ENCODE measurements at regions not wholly inside any gene's neighbourhood (a gene's known extent, or its start where the extent isn't known, plus 50 kb on each side); places are given as distances from the start of the nearest gene placed in this dataset.
"Not testable (repeated sequence)": the region's sequence is repeated elsewhere in the genome, so short reads cannot be mapped to it uniquely, and the experiment has no call there.

DNA sequence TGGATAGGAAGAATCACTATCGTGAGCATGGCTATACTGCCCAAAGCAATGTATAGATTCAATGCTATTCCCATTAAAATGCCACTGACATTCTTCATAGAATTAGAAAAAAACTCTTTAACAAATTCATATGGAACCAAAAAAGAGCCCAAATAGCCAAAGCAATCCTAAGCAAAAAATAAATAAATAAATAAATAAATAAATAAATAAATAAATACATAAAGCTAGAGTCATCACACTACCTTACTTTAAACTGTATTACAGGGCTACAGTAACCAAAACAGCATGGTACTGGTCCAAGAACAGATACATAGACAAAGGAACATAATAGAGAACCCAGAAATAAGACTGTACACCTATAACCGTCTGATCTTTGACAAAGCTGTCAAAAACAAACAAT lies 180.4 kb upstream of the CDKN2B start:
- Histone ChIP-seq H3K27ac (ENCODE audit: low read depth, low read length) (no peak overlapping the region), H3K79me2 (ENCODE audit: insufficient read depth, low read length) (no peaks in the 10 kb centered on the region), H3K9me3 (ENCODE audit: control insufficient read depth in 1 of 2, insufficient read depth in 1 of 2, low read depth in 1 of 2, low read length in 2 of 2) (no peaks in the 10 kb centered on the region), H3K9ac (ENCODE audit: low read length) (no peak overlapping the region), H3K27me3 (ENCODE audit: insufficient read depth, low read length) (no peaks in the 10 kb centered on the region), H3K4me2 (ENCODE audit: low read length) (no peak overlapping the region), H3K4me1 (ENCODE audit: control insufficient read depth in 1 of 2, insufficient read depth in 2 of 2, low read length in 2 of 2) (no peaks in the 10 kb centered on the region), H3K4me3 (replicated peaks in 1 of 2; ENCODE audit: low read depth in 1 of 2, low read length in 2 of 2) (no peak overlapping the region), H3K9me2 (ENCODE audit: insufficient read depth) (no peaks in the 10 kb centered on the region), H2AFZ (ENCODE audit: low read depth, low read length, poor library complexity, severe bottlenecking) (no peak overlapping the region), H3K36me3 (ENCODE audit: control insufficient read depth in 1 of 2, insufficient read depth in 2 of 2, low read length in 2 of 2) (no peaks in the 10 kb centered on the region), H4K20me1 (ENCODE audit: insufficient read depth) (no peaks in the 10 kb centered on the region)
- DNase-seq (ENCODE audit: low read depth, low spot score) (no peak), ATAC-seq (no peak)
- TF ChIP-seq EZH2phosphoT487 (IDR thresholded peaks at IDR 0.05; ENCODE audit: borderline replicate concordance) (no peak), CBX3 (IDR thresholded peaks at IDR 0.05; ENCODE audit: low read depth) (no peak), ZNF274 (IDR thresholded peaks at IDR 0.05; ENCODE audit: low read depth, low read length) (no peak), FOSL1 (IDR thresholded peaks at IDR 0.05; ENCODE audit: low read depth) (no peak), EGR1 (IDR thresholded peaks at IDR 0.05; ENCODE audit: low read depth) (no peak), SIN3A (IDR thresholded peaks at IDR 0.05; ENCODE audit: low read depth) (no peak), YY1 (IDR thresholded peaks at IDR 0.05; ENCODE audit: extremely low read depth, insufficient replicate concordance, low read depth, low read length) (no peak), EZH2 (IDR thresholded peaks at IDR 0.05) (no peak), CEBPB (IDR thresholded peaks at IDR 0.05; ENCODE audit: low read depth) (no peak), SP1 (IDR thresholded peaks at IDR 0.05; ENCODE audit: low read depth) (no peak), RAD21 (IDR thresholded peaks at IDR 0.05; ENCODE audit: low read depth) (no peak), MAX (IDR thresholded peaks at IDR 0.05) (no peak), TCF7L2 (IDR thresholded peaks at IDR 0.05; ENCODE audit: borderline replicate concordance, extremely low read depth, insufficient read depth, insufficient read length) (no peak), POLR2AphosphoS5 (IDR thresholded peaks at IDR 0.05; ENCODE audit: low read depth, low read length) (no peak), ATF3 (IDR thresholded peaks at IDR 0.05) (no peak), SRF (IDR thresholded peaks at IDR 0.05; ENCODE audit: low read depth) (no peak), POLR2A (IDR thresholded peaks at IDR 0.05; ENCODE audit: borderline replicate concordance, extremely low read depth, insufficient read depth, insufficient read length) (no peak)
- TF ChIP-seq, protein P1, sequence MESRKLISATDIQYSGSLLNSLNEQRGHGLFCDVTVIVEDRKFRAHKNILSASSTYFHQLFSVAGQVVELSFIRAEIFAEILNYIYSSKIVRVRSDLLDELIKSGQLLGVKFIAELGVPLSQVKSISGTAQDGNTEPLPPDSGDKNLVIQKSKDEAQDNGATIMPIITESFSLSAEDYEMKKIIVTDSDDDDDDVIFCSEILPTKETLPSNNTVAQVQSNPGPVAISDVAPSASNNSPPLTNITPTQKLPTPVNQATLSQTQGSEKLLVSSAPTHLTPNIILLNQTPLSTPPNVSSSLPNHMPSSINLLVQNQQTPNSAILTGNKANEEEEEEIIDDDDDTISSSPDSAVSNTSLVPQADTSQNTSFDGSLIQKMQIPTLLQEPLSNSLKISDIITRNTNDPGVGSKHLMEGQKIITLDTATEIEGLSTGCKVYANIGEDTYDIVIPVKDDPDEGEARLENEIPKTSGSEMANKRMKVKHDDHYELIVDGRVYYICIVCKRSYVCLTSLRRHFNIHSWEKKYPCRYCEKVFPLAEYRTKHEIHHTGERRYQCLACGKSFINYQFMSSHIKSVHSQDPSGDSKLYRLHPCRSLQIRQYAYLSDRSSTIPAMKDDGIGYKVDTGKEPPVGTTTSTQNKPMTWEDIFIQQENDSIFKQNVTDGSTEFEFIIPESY (IDR thresholded peaks at IDR 0.05; ENCODE audit: extremely low read depth, insufficient replicate concordance, low read length) = no peak
- TF ChIP-seq, protein P2, sequence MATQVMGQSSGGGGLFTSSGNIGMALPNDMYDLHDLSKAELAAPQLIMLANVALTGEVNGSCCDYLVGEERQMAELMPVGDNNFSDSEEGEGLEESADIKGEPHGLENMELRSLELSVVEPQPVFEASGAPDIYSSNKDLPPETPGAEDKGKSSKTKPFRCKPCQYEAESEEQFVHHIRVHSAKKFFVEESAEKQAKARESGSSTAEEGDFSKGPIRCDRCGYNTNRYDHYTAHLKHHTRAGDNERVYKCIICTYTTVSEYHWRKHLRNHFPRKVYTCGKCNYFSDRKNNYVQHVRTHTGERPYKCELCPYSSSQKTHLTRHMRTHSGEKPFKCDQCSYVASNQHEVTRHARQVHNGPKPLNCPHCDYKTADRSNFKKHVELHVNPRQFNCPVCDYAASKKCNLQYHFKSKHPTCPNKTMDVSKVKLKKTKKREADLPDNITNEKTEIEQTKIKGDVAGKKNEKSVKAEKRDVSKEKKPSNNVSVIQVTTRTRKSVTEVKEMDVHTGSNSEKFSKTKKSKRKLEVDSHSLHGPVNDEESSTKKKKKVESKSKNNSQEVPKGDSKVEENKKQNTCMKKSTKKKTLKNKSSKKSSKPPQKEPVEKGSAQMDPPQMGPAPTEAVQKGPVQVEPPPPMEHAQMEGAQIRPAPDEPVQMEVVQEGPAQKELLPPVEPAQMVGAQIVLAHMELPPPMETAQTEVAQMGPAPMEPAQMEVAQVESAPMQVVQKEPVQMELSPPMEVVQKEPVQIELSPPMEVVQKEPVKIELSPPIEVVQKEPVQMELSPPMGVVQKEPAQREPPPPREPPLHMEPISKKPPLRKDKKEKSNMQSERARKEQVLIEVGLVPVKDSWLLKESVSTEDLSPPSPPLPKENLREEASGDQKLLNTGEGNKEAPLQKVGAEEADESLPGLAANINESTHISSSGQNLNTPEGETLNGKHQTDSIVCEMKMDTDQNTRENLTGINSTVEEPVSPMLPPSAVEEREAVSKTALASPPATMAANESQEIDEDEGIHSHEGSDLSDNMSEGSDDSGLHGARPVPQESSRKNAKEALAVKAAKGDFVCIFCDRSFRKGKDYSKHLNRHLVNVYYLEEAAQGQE (IDR thresholded peaks at IDR 0.05; ENCODE audit: low read depth) = no peak
- intact Hi-C loops (cut with micrococcal nuclease) = no loop called here
- RAD21 ChIA-PET (ENCODE audit: low non-redundant PET in 1 of 2, low total read pairs in 2 of 2, uncharacterized antibody in 2 of 2, unreplicated experiment in 2 of 2) = no interaction called here
- CTCF ChIA-PET = no interaction called here
- POLR2A ChIA-PET = no interaction called here
- no TSS peak for BruUV-seq (replicated peaks)

DNA sequence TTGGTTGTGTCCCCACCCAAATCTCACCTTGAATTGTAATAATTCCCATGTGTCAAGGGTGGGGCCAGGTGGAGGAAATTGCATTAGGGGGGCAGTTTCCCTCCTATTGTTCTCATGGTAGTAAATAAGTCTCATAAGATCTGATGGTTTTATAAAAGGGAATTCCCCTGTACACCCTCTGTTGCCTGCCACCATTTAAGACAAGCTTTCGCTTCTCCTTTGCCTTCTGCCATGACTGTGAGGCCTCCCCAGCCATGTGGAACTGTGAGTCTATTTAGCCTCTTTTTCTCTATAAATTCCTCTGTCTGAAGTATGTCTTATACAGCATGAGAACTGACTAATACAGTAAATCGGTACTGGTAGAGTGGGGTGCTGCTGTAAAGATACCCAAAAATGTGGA lies 187.9 kb upstream of the CDKN2B start:
- H3K9me3 ChIP-seq (ENCODE audit: control insufficient read depth in 1 of 2, insufficient read depth in 1 of 2, low read depth in 1 of 2, low read length in 2 of 2); H3K27ac ChIP-seq (ENCODE audit: low read depth, low read length); POLR2A ChIA-PET; BruUV-seq (replicated peaks); H3K27me3 ChIP-seq (ENCODE audit: insufficient read depth, low read length); ATAC-seq; H3K9ac ChIP-seq (ENCODE audit: low read length); CTCF ChIA-PET; H4K20me1 ChIP-seq (ENCODE audit: insufficient read depth); H3K4me3 ChIP-seq (replicated peaks in 1 of 2; ENCODE audit: low read depth in 1 of 2, low read length in 2 of 2); RAD21 ChIA-PET (ENCODE audit: low non-redundant PET in 1 of 2, low total read pairs in 2 of 2, uncharacterized antibody in 2 of 2, unreplicated experiment in 2 of 2); H2AFZ ChIP-seq (ENCODE audit: low read depth, low read length, poor library complexity, severe bottlenecking); H3K4me2 ChIP-seq (ENCODE audit: low read length); H3K79me2 ChIP-seq (ENCODE audit: insufficient read depth, low read length); DNase-seq (ENCODE audit: low read depth, low spot score); H3K4me1 ChIP-seq (ENCODE audit: control insufficient read depth in 1 of 2, insufficient read depth in 2 of 2, low read length in 2 of 2); intact Hi-C loops (cut with micrococcal nuclease); H3K9me2 ChIP-seq (ENCODE audit: insufficient read depth); H3K36me3 ChIP-seq (ENCODE audit: control insufficient read depth in 1 of 2, insufficient read depth in 2 of 2, low read length in 2 of 2): not testable (repeated sequence)
